Neutrophil (primary cell): ENCODE measurements at regions not wholly inside any gene's neighbourhood (a gene's known extent, or its start where the extent isn't known, plus 50 kb on each side); places are given as distances from the start of the nearest gene placed in this dataset.

Experiments
- H3K27ac ChIP-seq: fragments of 200-600 bp; sonication (generic); 2 replicates; pipeline ENCODE4 v1.5.1; 2016; ENCODE audit warnings: mild to moderate bottlenecking, moderate library complexity
- H3K27me3 ChIP-seq: fragments of 200-600 bp; sonication (generic); 2 replicates; pipeline ENCODE4 v1.6.0; 2016; ENCODE audit warnings: mild to moderate bottlenecking
- H3K36me3 ChIP-seq: fragments of 200-600 bp; sonication (generic); 2 replicates; pipeline ENCODE4 v1.5.1; 2017
- H3K4me1 ChIP-seq, 2 experiments: fragments of 200-600 bp in 1 of 2; sonication (generic) in 1 of 2; 1 replicate in 1 of 2; 2 replicates in 1 of 2; pipeline versions ENCODE4 v1.5.1 to v1.6.1; 2013 to 2016; ENCODE audit warnings: low read depth in 1 of 2, low read length in 1 of 2, mild to moderate bottlenecking in 1 of 2, moderate library complexity in 1 of 2; ENCODE audit not compliant: control insufficient read depth in 1 of 2, insufficient read depth in 1 of 2
- H3K4me3 ChIP-seq, 2 experiments: fragments of 200-600 bp in 1 of 2; sonication (generic) in 1 of 2; 1 replicate in 1 of 2; 2 replicates in 1 of 2; pipeline ENCODE4 v1.5.1; 2013 to 2016; ENCODE audit warnings: low read depth in 1 of 2, low read length in 1 of 2, mild to moderate bottlenecking in 1 of 2, moderate library complexity in 1 of 2
- H3K9me3 ChIP-seq: fragments of 200-600 bp; sonication (generic); 2 replicates; pipeline ENCODE4 v1.5.1; 2016
- TF ChIP-seq, protein P1 (sequence below): fragments of 200-600 bp; sonication (generic); IDR thresholded peaks from 2 replicates; pipeline ENCODE4 v1.5.1; 2016; ENCODE audit warnings: antibody characterized with exemption

DNA sequence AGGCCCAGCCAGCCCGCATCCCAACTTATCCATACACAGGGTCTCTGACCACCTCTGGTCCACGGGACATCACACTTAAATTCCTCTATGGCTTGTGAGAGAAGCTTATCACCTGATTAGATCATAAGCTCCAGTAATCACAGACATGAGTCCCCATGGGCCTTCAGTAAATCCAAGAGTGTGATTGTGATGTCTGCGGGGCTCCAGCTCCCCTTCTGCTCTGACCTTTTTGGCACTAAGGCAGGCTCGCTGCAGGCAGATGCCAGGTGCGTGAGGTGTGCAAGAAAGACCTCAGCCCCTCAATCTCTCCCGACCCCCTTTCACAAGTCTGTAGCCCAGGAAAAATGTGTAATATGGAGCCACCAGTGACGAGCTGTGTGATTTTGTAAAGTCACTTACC, 127.6 kb upstream of the DUSP22 start:
- TF ChIP-seq, protein P1, sequence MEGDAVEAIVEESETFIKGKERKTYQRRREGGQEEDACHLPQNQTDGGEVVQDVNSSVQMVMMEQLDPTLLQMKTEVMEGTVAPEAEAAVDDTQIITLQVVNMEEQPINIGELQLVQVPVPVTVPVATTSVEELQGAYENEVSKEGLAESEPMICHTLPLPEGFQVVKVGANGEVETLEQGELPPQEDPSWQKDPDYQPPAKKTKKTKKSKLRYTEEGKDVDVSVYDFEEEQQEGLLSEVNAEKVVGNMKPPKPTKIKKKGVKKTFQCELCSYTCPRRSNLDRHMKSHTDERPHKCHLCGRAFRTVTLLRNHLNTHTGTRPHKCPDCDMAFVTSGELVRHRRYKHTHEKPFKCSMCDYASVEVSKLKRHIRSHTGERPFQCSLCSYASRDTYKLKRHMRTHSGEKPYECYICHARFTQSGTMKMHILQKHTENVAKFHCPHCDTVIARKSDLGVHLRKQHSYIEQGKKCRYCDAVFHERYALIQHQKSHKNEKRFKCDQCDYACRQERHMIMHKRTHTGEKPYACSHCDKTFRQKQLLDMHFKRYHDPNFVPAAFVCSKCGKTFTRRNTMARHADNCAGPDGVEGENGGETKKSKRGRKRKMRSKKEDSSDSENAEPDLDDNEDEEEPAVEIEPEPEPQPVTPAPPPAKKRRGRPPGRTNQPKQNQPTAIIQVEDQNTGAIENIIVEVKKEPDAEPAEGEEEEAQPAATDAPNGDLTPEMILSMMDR: no peak
- no peak overlapping the region for H3K27ac ChIP-seq
- peaks cover 2% of the 10 kb centered on the region for H3K27me3 ChIP-seq
- H3K4me3 ChIP-seq: no peak overlapping the region
- no peaks in the 10 kb centered on the region for H3K9me3 ChIP-seq
- H3K4me1 ChIP-seq: no peaks in the 10 kb centered on the region
- H3K36me3 ChIP-seq: no peaks in the 10 kb centered on the region

DNA sequence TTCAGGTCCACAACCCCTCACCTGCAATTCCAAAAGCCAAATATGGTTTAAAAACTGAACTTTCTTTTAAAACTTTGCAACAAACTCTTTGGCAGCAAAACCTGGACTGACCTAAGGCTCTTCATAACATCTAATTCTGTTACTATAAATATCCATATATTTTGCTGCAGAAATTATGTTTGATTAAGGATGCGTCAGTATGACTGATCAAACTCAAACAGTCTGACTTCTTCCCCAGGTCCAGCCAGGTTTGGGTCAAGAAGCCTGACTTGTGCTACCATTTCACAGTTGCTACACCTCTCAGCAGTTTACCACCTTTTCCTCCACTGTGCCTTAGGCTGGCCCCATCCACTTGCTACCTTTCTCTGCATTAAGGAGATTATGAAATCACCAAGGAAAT, 127.0 kb upstream of the DUSP22 start:
- H3K4me1 ChIP-seq: no peaks in the 10 kb centered on the region
- no peaks in the 10 kb centered on the region for H3K36me3 ChIP-seq
- H3K4me3 ChIP-seq: no peak overlapping the region
- TF ChIP-seq, protein P1: no peak
- no peak overlapping the region for H3K27ac ChIP-seq
- peaks cover 7% of the 10 kb centered on the region for H3K27me3 ChIP-seq
- H3K9me3 ChIP-seq: no peaks in the 10 kb centered on the region

DNA sequence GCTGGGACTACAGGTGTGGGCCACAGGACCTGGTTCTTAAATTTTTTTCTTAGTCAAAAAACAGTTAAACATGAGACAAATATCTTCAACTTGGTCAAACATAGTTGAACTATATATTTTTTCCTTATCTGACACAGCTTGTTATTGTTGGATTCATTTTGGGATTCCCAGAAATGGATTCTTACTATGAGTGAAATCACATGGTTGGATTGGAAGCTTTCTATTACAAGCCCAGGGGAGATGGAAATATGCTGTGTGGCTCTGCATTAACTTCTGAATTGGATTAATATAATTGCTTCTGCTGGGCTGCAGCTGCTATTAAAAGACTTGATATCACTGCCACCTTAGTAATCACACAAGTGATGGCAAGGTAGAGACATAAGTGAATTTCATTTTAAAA, 126.4 kb upstream of the DUSP22 start:
- Histone ChIP-seq H3K36me3 (no peaks in the 10 kb centered on the region), H3K9me3 (no peaks in the 10 kb centered on the region), H3K4me3 (no peak overlapping the region), H3K4me1 (no peaks in the 10 kb centered on the region), H3K27me3 (peaks cover 13% of the 10 kb centered on the region), H3K27ac (no peak overlapping the region)
- TF ChIP-seq, protein P1: no peak

DNA sequence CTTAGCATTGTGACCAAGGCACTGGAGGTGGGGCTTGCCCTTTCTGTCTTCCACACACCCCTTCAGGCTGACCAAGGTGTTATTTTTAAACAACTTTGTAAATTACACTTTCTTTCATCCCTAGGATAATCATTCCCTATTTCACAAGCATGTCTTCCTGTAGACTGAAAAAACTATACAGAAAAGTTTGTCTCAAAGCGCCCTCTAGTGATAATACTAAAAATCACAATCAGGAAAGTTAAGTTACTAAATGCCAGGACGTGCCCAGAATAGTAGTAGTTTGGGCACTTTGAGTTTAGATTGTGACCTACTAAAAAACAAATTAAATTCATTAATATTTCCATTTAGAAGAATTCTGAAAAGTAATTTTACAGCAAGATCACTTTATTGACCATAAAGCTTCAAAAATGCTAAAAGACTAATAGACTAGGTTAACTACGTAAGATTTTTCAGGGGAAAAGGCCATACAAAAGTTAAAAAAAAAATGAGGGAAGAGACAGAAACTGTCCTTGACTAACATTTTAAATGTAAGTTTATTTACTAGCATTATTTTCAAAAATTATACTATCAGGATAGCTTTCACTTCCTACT, 123.3 kb upstream of the DUSP22 start:
- Histone ChIP-seq H3K27ac (no peak overlapping the region), H3K27me3 (peaks cover 31% of the 10 kb centered on the region), H3K9me3 (no peaks in the 10 kb centered on the region), H3K36me3 (no peaks in the 10 kb centered on the region), H3K4me1 (no peaks in the 10 kb centered on the region), H3K4me3 (no peak overlapping the region)
- TF ChIP-seq, protein P1: peak; percentile 25

DNA sequence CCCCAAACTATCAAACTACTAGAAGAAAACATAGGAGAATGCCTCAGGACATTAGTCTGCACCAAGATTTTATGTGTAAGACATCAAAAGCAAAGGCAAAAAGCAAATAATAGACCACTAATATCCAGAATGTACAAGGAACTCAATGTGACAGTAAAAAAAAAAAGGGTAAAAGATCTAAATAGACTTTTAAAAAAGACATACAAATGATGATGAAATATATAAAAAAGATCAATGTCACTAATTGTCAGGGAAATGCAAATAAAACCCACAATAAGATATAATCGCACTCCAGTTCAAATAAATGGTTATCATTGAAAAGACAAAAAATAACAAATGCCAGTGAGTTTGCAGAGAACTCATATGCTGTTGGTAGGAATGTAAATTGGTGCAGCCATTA, 118.3 kb upstream of the DUSP22 start:
- Histone ChIP-seq H3K4me3 (no peak overlapping the region), H3K4me1 (peaks cover 0 to 2% of the 10 kb centered on the region in 2 experiments), H3K27ac (no peak overlapping the region), H3K27me3 (peaks cover 31% of the 10 kb centered on the region), H3K9me3 (no peaks in the 10 kb centered on the region), H3K36me3 (no peaks in the 10 kb centered on the region)
- TF ChIP-seq, protein P1: no peak
